Activated T-cell treated with anti-CD3 and anti-CD28 coated beads, Interleukin-2, amount 50 U/mL, for 24 hours (primary cell): ENCODE measurements at regions not wholly inside any gene's neighbourhood (a gene's known extent, or its start where the extent isn't known, plus 50 kb on each side); places are given as distances from the start of the nearest gene placed in this dataset.

Experiments
- DNase-seq: peaks from one replicate; pipeline ENCODE4 v3.0.0-alpha.2; 2020
- H3K27ac Mint-ChIP-seq: 2 replicates; pipeline ENCODE4 v1.8.0; 2020; ENCODE audit warnings: mild to moderate bottlenecking, mixed read lengths
- H3K27me3 Mint-ChIP-seq: 2 replicates; pipeline ENCODE4 v1.8.0; 2020; ENCODE audit warnings: mixed read lengths
- H3K36me3 Mint-ChIP-seq: 2 replicates; pipeline ENCODE4 v1.8.0; 2020; ENCODE audit warnings: low read depth, mixed read lengths
- H3K4me1 Mint-ChIP-seq: 2 replicates; pipeline ENCODE4 v1.8.0; 2020; ENCODE audit warnings: low read depth, mixed read lengths
- H3K4me3 Mint-ChIP-seq: 2 replicates; pipeline ENCODE4 v1.8.0; 2020; ENCODE audit warnings: mild to moderate bottlenecking, moderate library complexity, mixed read lengths
- H3K9me3 Mint-ChIP-seq: 2 replicates; pipeline ENCODE4 v1.8.0; 2020; ENCODE audit warnings: mixed read lengths

- Mint-ChIP-seq H3K4me3 (no peak overlapping the region), H3K27ac (no peak overlapping the region), H3K9me3 (no peaks in the 10 kb centered on the region), H3K4me1 (peaks cover 28% of the 10 kb centered on the region), H3K36me3 (no peaks in the 10 kb centered on the region), H3K27me3 (no peaks in the 10 kb centered on the region)
- DNase-seq, result no peak
Observed at GRCh38 chr1:235925016-235925415, 58.3 kb upstream of the LYST start.

GRCh38 chr1:235923466-235924021 is 56.8 kb upstream of the LYST start:
- H3K27me3 Mint-ChIP-seq, result no peaks in the 10 kb centered on the region
- H3K4me3 Mint-ChIP-seq, result no peak overlapping the region
- no peak overlapping the region for H3K27ac Mint-ChIP-seq
- DNase-seq, result no peak
- peaks cover 43% of the 10 kb centered on the region for H3K4me1 Mint-ChIP-seq
- H3K9me3 Mint-ChIP-seq, result no peaks in the 10 kb centered on the region
- no peaks in the 10 kb centered on the region for H3K36me3 Mint-ChIP-seq

GRCh38 chr1:235920596-235921375 is 54.1 kb upstream of the LYST start:
- no peak overlapping the region for H3K27ac Mint-ChIP-seq

GRCh38 chr1:235919833-235920441 is 53.2 kb upstream of the LYST start:
- DNase-seq, result no peak
- no peaks in the 10 kb centered on the region for H3K36me3 Mint-ChIP-seq
- H3K27ac Mint-ChIP-seq, result no peak overlapping the region
- no peak overlapping the region for H3K4me3 Mint-ChIP-seq
- no peaks in the 10 kb centered on the region for H3K27me3 Mint-ChIP-seq
- H3K4me1 Mint-ChIP-seq, result peaks cover 61% of the 10 kb centered on the region
- H3K9me3 Mint-ChIP-seq, result no peaks in the 10 kb centered on the region

More at GRCh38 chr1:235920596-235921375, 54.1 kb upstream of the LYST start:
- Mint-ChIP-seq H3K36me3 (no peaks in the 10 kb centered on the region), H3K9me3 (no peaks in the 10 kb centered on the region), H3K4me1 (peaks cover 61% of the 10 kb centered on the region), H3K4me3 (no peak overlapping the region), H3K27me3 (no peaks in the 10 kb centered on the region)
- DNase-seq, result no peak

- H3K9me3 Mint-ChIP-seq, result no peaks in the 10 kb centered on the region
- no peak overlapping the region for H3K4me3 Mint-ChIP-seq
- peaks cover 57% of the 10 kb centered on the region for H3K4me1 Mint-ChIP-seq
- H3K27me3 Mint-ChIP-seq, result no peaks in the 10 kb centered on the region
- no peak overlapping the region for H3K27ac Mint-ChIP-seq
- DNase-seq, result no peak
- H3K36me3 Mint-ChIP-seq, result no peaks in the 10 kb centered on the region
Observed at GRCh38 chr1:235919127-235919832, 52.6 kb upstream of the LYST start.

- Mint-ChIP-seq H3K4me1 (peaks cover 54% of the 10 kb centered on the region), H3K27ac (no peak overlapping the region), H3K9me3 (no peaks in the 10 kb centered on the region), H3K27me3 (no peaks in the 10 kb centered on the region), H3K36me3 (no peaks in the 10 kb centered on the region), H3K4me3 (no peak overlapping the region)
- DNase-seq, result no peak
Observed at GRCh38 chr1:235918465-235918864, 51.8 kb upstream of the LYST start.

GRCh38 chr1:235918032-235918431 is 51.3 kb upstream of the LYST start:
- no peaks in the 10 kb centered on the region for H3K27me3 Mint-ChIP-seq
- no peaks in the 10 kb centered on the region for H3K9me3 Mint-ChIP-seq
- no peak for DNase-seq
- H3K27ac Mint-ChIP-seq, result no peak overlapping the region
- H3K36me3 Mint-ChIP-seq, result no peaks in the 10 kb centered on the region
- peaks cover 54% of the 10 kb centered on the region for H3K4me1 Mint-ChIP-seq
- no peak overlapping the region for H3K4me3 Mint-ChIP-seq

- peaks cover 50% of the 10 kb centered on the region for H3K4me1 Mint-ChIP-seq
- H3K36me3 Mint-ChIP-seq, result no peaks in the 10 kb centered on the region
- H3K27me3 Mint-ChIP-seq, result no peaks in the 10 kb centered on the region
- DNase-seq, result peak; percentile 65
- H3K4me3 Mint-ChIP-seq, result no peak overlapping the region
- H3K9me3 Mint-ChIP-seq, result no peaks in the 10 kb centered on the region
- peak overlapping the region; percentile 77 for H3K27ac Mint-ChIP-seq
Observed at GRCh38 chr1:235917267-235917811, 50.6 kb upstream of the LYST start.
